WTC11 (cell line): ENCODE measurements at regions not wholly inside any gene's neighbourhood (a gene's known extent, or its start where the extent isn't known, plus 50 kb on each side); places are given as distances from the start of the nearest gene placed in this dataset.

Source experiments
- CREM ChIP-seq: sonication (generic); formaldehyde crosslinking; IDR thresholded peaks from 2 replicates; pipeline ENCODE4 v1.8.1; 2022; ENCODE audit warnings: mild to moderate bottlenecking, missing genetic modification reagents, moderate library complexity
- FOXK1 ChIP-seq: sonication (generic); formaldehyde crosslinking; IDR thresholded peaks from 2 replicates; pipeline ENCODE4 v1.8.0; 2022; ENCODE audit warnings: mild to moderate bottlenecking, moderate library complexity, missing genetic modification reagents
- IRF2 ChIP-seq: sonication (generic); formaldehyde crosslinking; IDR thresholded peaks from 2 replicates; pipeline ENCODE4 v1.8.0; 2022; ENCODE audit warnings: low read depth, missing genetic modification reagents, borderline replicate concordance
- JUN ChIP-seq: sonication (generic); formaldehyde crosslinking; IDR thresholded peaks from 2 replicates; pipeline ENCODE4 v1.8.0; 2023; ENCODE audit warnings: mild to moderate bottlenecking, missing genetic modification reagents
- NFE2L1 ChIP-seq: sonication (generic); formaldehyde crosslinking; IDR thresholded peaks from 2 replicates; pipeline ENCODE4 v1.8.1; 2023; ENCODE audit warnings: missing genetic modification reagents
- NR2C2 ChIP-seq: sonication (generic); formaldehyde crosslinking; IDR thresholded peaks from 2 replicates; pipeline ENCODE4 v1.8.0; 2022; ENCODE audit warnings: mild to moderate bottlenecking, missing genetic modification reagents
- NR3C1 ChIP-seq: sonication (generic); formaldehyde crosslinking; conservative IDR thresholded peaks from 2 replicates; pipeline ENCODE4 v1.8.1; 2023; ENCODE audit warnings: low read depth, mild to moderate bottlenecking, missing genetic modification reagents
- PRRX2 ChIP-seq: fragments of 250-450 bp; sonication (Bioruptor Pico); IDR thresholded peaks from 2 replicates; pipeline ENCODE4 v1.8.0; 2021; ENCODE audit warnings: mild to moderate bottlenecking
- TF ChIP-seq, protein P1 (sequence below): fragments of 200-600 bp; IDR thresholded peaks from 2 replicates; pipeline ENCODE4 v1.8.0; 2022; ENCODE audit warnings: antibody characterized with exemption
- TF ChIP-seq, protein P2 (sequence below): sonication (generic); formaldehyde crosslinking; IDR thresholded peaks from 2 replicates; pipeline ENCODE4 v1.8.0; 2022; ENCODE audit warnings: missing genetic modification reagents
- TF ChIP-seq, protein P3 (sequence below): sonication (generic); formaldehyde crosslinking; IDR thresholded peaks from 2 replicates; pipeline ENCODE4 v1.8.1; 2023; ENCODE audit warnings: mild to moderate bottlenecking, missing genetic modification reagents, borderline replicate concordance
- TF ChIP-seq, protein P4 (sequence below): sonication (generic); formaldehyde crosslinking; IDR thresholded peaks from 2 replicates; pipeline ENCODE4 v1.8.0; 2022; ENCODE audit warnings: mild to moderate bottlenecking, missing genetic modification reagents
- TF ChIP-seq, protein P5 (sequence below): sonication (generic); formaldehyde crosslinking; IDR thresholded peaks from 2 replicates; pipeline ENCODE4 v1.8.1; 2023; ENCODE audit warnings: mild to moderate bottlenecking, missing genetic modification reagents, moderate library complexity

DNA sequence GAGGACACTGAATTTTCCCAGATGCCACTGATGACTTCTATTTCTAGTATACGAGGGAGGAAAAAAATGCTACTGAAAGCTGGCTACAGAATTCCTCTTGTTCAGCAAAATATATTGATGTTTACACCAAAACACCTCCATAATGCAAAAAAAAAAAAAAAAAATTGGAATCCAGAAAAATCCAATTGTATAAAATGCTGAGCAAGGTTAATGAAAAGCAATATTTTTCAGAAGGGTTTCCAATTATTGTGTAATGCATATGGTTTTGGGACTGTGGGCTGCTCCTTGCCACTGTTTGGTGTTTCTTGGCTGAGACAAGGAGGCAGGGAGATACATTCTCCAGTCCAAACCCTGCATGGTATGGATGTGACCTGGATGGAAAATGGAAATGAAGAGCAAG is 83.8 kb downstream of the LSM5 start:
- TF ChIP-seq NR3C1 (no peak), JUN (CRISPR knock-in tag) (no peak), IRF2 (no peak), FOXK1 (CRISPR knock-in tag) (no peak), CREM (CRISPR knock-in tag) (no peak), PRRX2 (no peak), NR2C2 (CRISPR knock-in tag) (no peak), NFE2L1 (CRISPR knock-in tag) (no peak)
- TF ChIP-seq, protein P1, sequence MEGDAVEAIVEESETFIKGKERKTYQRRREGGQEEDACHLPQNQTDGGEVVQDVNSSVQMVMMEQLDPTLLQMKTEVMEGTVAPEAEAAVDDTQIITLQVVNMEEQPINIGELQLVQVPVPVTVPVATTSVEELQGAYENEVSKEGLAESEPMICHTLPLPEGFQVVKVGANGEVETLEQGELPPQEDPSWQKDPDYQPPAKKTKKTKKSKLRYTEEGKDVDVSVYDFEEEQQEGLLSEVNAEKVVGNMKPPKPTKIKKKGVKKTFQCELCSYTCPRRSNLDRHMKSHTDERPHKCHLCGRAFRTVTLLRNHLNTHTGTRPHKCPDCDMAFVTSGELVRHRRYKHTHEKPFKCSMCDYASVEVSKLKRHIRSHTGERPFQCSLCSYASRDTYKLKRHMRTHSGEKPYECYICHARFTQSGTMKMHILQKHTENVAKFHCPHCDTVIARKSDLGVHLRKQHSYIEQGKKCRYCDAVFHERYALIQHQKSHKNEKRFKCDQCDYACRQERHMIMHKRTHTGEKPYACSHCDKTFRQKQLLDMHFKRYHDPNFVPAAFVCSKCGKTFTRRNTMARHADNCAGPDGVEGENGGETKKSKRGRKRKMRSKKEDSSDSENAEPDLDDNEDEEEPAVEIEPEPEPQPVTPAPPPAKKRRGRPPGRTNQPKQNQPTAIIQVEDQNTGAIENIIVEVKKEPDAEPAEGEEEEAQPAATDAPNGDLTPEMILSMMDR, result no peak
- TF ChIP-seq, protein P2, sequence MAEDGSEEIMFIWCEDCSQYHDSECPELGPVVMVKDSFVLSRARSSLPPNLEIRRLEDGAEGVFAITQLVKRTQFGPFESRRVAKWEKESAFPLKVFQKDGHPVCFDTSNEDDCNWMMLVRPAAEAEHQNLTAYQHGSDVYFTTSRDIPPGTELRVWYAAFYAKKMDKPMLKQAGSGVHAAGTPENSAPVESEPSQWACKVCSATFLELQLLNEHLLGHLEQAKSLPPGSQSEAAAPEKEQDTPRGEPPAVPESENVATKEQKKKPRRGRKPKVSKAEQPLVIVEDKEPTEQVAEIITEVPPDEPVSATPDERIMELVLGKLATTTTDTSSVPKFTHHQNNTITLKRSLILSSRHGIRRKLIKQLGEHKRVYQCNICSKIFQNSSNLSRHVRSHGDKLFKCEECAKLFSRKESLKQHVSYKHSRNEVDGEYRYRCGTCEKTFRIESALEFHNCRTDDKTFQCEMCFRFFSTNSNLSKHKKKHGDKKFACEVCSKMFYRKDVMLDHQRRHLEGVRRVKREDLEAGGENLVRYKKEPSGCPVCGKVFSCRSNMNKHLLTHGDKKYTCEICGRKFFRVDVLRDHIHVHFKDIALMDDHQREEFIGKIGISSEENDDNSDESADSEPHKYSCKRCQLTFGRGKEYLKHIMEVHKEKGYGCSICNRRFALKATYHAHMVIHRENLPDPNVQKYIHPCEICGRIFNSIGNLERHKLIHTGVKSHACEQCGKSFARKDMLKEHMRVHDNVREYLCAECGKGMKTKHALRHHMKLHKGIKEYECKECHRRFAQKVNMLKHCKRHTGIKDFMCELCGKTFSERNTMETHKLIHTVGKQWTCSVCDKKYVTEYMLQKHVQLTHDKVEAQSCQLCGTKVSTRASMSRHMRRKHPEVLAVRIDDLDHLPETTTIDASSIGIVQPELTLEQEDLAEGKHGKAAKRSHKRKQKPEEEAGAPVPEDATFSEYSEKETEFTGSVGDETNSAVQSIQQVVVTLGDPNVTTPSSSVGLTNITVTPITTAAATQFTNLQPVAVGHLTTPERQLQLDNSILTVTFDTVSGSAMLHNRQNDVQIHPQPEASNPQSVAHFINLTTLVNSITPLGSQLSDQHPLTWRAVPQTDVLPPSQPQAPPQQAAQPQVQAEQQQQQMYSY (CRISPR knock-in tag), result no peak
- TF ChIP-seq, protein P3, sequence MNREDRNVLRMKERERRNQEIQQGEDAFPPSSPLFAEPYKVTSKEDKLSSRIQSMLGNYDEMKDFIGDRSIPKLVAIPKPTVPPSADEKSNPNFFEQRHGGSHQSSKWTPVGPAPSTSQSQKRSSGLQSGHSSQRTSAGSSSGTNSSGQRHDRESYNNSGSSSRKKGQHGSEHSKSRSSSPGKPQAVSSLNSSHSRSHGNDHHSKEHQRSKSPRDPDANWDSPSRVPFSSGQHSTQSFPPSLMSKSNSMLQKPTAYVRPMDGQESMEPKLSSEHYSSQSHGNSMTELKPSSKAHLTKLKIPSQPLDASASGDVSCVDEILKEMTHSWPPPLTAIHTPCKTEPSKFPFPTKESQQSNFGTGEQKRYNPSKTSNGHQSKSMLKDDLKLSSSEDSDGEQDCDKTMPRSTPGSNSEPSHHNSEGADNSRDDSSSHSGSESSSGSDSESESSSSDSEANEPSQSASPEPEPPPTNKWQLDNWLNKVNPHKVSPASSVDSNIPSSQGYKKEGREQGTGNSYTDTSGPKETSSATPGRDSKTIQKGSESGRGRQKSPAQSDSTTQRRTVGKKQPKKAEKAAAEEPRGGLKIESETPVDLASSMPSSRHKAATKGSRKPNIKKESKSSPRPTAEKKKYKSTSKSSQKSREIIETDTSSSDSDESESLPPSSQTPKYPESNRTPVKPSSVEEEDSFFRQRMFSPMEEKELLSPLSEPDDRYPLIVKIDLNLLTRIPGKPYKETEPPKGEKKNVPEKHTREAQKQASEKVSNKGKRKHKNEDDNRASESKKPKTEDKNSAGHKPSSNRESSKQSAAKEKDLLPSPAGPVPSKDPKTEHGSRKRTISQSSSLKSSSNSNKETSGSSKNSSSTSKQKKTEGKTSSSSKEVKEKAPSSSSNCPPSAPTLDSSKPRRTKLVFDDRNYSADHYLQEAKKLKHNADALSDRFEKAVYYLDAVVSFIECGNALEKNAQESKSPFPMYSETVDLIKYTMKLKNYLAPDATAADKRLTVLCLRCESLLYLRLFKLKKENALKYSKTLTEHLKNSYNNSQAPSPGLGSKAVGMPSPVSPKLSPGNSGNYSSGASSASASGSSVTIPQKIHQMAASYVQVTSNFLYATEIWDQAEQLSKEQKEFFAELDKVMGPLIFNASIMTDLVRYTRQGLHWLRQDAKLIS, result no peak
- TF ChIP-seq, protein P4, sequence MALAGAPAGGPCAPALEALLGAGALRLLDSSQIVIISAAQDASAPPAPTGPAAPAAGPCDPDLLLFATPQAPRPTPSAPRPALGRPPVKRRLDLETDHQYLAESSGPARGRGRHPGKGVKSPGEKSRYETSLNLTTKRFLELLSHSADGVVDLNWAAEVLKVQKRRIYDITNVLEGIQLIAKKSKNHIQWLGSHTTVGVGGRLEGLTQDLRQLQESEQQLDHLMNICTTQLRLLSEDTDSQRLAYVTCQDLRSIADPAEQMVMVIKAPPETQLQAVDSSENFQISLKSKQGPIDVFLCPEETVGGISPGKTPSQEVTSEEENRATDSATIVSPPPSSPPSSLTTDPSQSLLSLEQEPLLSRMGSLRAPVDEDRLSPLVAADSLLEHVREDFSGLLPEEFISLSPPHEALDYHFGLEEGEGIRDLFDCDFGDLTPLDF, result no peak
- TF ChIP-seq, protein P5, sequence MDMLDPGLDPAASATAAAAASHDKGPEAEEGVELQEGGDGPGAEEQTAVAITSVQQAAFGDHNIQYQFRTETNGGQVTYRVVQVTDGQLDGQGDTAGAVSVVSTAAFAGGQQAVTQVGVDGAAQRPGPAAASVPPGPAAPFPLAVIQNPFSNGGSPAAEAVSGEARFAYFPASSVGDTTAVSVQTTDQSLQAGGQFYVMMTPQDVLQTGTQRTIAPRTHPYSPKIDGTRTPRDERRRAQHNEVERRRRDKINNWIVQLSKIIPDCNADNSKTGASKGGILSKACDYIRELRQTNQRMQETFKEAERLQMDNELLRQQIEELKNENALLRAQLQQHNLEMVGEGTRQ (CRISPR knock-in tag), result no peak
